ENCODE measurements at regions not wholly inside any gene's neighbourhood (a gene's known extent, or its start where the extent isn't known, plus 50 kb on each side); places are given as distances from the start of the nearest gene placed in this dataset.

DNA sequence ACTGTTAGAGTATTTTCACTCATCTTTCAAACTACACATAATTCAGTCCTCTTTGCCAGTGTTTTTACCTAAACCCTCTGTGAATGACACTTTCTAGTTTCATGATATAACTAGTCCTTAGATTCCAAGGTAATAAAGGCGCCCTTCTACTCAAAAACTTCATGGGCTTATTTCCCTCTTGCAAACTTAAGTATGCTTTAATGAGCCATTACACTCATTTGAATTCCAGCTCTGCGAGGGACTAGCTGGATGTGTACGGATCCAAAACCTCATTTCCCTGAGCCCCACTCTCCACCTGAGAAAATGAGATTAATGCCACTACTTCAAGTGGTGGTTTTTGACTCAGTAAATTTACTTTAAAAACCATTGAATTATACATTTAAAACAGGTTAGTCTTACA lies 141.1 kb downstream of the NDUFA12 start:
- TF ChIP-seq, protein P1, sequence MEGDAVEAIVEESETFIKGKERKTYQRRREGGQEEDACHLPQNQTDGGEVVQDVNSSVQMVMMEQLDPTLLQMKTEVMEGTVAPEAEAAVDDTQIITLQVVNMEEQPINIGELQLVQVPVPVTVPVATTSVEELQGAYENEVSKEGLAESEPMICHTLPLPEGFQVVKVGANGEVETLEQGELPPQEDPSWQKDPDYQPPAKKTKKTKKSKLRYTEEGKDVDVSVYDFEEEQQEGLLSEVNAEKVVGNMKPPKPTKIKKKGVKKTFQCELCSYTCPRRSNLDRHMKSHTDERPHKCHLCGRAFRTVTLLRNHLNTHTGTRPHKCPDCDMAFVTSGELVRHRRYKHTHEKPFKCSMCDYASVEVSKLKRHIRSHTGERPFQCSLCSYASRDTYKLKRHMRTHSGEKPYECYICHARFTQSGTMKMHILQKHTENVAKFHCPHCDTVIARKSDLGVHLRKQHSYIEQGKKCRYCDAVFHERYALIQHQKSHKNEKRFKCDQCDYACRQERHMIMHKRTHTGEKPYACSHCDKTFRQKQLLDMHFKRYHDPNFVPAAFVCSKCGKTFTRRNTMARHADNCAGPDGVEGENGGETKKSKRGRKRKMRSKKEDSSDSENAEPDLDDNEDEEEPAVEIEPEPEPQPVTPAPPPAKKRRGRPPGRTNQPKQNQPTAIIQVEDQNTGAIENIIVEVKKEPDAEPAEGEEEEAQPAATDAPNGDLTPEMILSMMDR (IDR thresholded peaks at IDR 0.05 in 8 of 11, conservative IDR thresholded peaks at IDR 0.05 in 3 of 11) = no peak
- no peak for TF ChIP-seq POLR2A (IDR thresholded peaks at IDR 0.05)
